ENCODE measurements at regions not wholly inside any gene's neighbourhood (a gene's known extent, or its start where the extent isn't known, plus 50 kb on each side); places are given as distances from the start of the nearest gene placed in this dataset.

- TF ChIP-seq NRF1 (IDR thresholded peaks at IDR 0.05; ENCODE audit: low read depth, low read length): no peak
- TF ChIP-seq SP4 (IDR thresholded peaks at IDR 0.05; ENCODE audit: low read length): no peak
- no peak for TF ChIP-seq MAX (IDR thresholded peaks at IDR 0.05)
- no peak for TF ChIP-seq SIRT6 (IDR thresholded peaks at IDR 0.05; ENCODE audit: low read length)
Observed at GRCh38 chr20:22515264-22515663, 69.1 kb downstream of the FOXA2 start (continued).

Measured in H1 (cell line).